Kidney epithelial cell (primary cell): ENCODE measurements at regions not wholly inside any gene's neighbourhood (a gene's known extent, or its start where the extent isn't known, plus 50 kb on each side); places are given as distances from the start of the nearest gene placed in this dataset.

Source experiments
- DNase-seq: peaks from one replicate; pipeline ENCODE4 v3.0.0-alpha.2; 2010; ENCODE audit warnings: low read depth
- H3K27me3 ChIP-seq: 2 replicates; pipeline ENCODE4 v1.6.0; 2011; ENCODE audit warnings: low read length; ENCODE audit not compliant: control insufficient read depth, insufficient read depth
- H3K36me3 ChIP-seq: 2 replicates; pipeline ENCODE4 v1.5.1; 2011; ENCODE audit warnings: low read length; ENCODE audit not compliant: control insufficient read depth, insufficient read depth
- H3K4me3 ChIP-seq: 2 replicates; pipeline ENCODE4 v1.5.1; 2011; ENCODE audit warnings: low read depth, mild to moderate bottlenecking, control low read depth, low read length
- CTCF ChIP-seq: IDR thresholded peaks from 2 replicates; pipeline ENCODE4 v1.5.1; 2011; ENCODE audit warnings: mild to moderate bottlenecking, moderate library complexity, low read length, control low read depth, inconsistent platforms; ENCODE audit not compliant: insufficient read depth, poor library complexity, severe bottlenecking

DNA sequence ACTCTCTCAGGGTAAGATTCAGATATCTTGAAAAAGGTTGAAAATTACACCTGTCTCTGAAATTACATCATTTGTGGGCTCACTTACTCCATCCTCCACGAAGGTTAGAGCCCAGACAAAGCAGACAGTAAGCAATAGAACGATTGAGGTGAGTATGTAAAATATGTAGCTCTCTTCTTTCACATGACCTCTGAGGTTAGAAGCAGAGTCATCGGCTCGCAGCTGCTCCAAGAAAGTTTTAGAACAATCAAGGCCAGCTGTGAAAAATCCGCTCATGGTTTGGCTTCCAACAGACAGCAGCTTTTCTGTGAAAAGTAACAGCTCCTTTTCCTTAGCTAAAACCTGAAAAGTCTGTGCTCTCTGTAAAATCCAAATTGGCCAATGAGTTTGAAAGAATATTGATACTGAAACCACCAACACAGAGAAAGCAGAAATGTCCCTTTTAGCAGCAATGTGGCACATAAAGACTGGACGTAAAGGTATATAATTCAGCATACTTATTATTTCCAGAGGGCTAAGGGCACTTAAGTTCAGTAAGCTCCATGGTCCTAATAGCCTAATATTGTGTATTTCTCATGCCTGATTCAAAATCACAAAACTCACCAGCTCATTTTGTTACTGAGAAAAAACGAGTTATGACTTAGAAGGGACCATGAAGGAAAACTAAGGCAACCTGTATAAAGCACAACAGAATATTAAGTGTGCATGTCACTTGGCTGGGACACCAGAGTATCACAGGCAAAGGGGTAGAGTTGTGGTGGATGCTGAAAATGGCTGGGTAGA is 78.2 kb downstream of the FAM76B start:
- no peak for TF ChIP-seq CTCF
- Histone ChIP-seq H3K27me3 (no peaks in the 10 kb centered on the region), H3K4me3 (no peak overlapping the region), H3K36me3 (no peaks in the 10 kb centered on the region)
- DNase-seq = no peak

- DNase-seq = no peak
- Histone ChIP-seq H3K4me3 (no peak overlapping the region), H3K36me3 (no peaks in the 10 kb centered on the region), H3K27me3 (no peaks in the 10 kb centered on the region)
- no peak for TF ChIP-seq CTCF
Measured at GRCh38 chr11:95708681-95709080, 80.9 kb downstream of the FAM76B start.

DNA sequence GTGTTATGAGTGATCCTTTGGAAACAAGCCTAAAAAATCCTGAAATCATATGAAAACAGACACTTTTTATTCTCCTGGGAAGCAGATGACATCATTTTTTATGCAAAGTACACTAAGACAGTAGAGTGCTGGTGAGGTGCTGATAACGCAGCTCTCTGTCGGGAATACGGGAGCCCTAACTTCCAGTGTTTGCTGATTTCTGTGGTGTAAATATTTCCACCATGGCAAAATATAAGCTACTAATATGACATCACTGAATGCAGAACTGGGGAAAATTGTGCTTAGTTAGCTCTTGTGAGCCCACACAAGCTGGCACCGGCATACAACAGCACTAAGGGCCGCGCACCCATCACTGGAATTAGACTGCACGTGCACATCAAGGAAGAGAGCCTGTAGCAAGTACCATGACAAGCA is 82.6 kb downstream of the FAM76B start:
- Histone ChIP-seq H3K4me3 (no peak overlapping the region), H3K27me3 (no peaks in the 10 kb centered on the region), H3K36me3 (no peaks in the 10 kb centered on the region)
- TF ChIP-seq CTCF = no peak
- no peak for DNase-seq

DNA sequence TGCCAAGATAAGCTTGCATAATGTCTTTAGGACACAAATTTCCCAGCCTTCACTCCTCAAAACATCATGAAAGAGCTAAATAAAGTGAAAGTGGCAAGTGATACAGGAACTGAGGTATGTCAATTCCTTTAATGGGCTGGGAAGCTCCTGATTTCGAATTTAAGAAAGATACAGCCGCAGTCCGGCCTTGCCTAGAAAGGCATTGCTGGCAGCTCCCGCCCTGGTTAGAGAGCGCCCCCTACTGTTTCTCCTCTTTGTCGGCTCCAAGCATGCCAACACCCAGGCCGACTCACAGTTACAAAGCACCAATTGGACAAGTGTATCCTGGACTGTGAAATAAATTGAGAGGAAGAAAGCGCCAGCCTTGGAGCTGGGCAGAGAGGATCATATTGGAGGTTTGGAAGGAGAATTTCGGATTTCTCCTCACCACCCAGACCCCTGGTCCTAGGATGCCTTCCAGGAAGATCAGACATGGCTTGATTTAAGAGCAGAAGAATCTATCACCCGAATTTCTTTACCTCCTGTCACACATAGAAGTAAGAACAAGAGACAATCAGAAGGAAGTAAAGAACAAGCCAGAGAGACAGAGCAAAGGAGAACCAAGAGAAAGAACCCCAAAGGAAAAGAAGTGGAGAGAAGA is 84.0 kb downstream of the FAM76B start:
- TF ChIP-seq CTCF = peak; percentile 97
- Histone ChIP-seq H3K27me3 (no peaks in the 10 kb centered on the region), H3K4me3 (no peak overlapping the region), H3K36me3 (no peaks in the 10 kb centered on the region)
- DNase-seq = no peak

DNA sequence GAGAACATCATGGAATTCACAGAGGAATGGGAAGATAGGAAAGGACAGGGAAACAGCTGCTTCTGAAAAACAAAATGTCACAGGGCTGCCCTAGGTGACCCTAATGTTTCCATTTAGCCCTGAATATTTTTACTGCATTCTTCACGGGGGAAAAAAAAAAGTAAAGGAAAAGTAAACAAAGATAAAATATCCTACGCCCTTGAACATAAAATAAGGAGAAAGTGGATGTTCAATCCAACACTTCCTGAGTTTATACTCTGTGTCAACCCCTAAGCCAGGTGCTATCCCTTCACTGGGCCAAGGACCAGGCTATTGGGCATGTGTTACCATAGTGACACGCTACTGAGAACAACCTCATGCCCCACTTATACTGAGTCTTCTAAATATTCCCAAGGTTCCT is 84.7 kb downstream of the FAM76B start:
- no peak for TF ChIP-seq CTCF
- DNase-seq = no peak
- Histone ChIP-seq H3K27me3 (no peaks in the 10 kb centered on the region), H3K36me3 (no peaks in the 10 kb centered on the region), H3K4me3 (no peak overlapping the region)
